CD4-positive, alpha-beta T cell treated with Interleukin-15 for 4 hours (primary cell): ENCODE measurements at regions not wholly inside any gene's neighbourhood (a gene's known extent, or its start where the extent isn't known, plus 50 kb on each side); places are given as distances from the start of the nearest gene placed in this dataset.
"Not testable (repeated sequence)": the region's sequence is repeated elsewhere in the genome, so short reads cannot be mapped to it uniquely, and the experiment has no call there.

ENCODE experiments used
- DNase-seq: peaks from one replicate; pipeline ENCODE4 v3.0.0-alpha.2; 2020; ENCODE audit warnings: low spot score

GRCh38 chr22:25281675-25282345 is 62.4 kb downstream of the CRYBB2 start:
- DNase-seq: no peak

- no peak for DNase-seq
Measured at GRCh38 chr22:25282346-25282670, 62.9 kb downstream of the CRYBB2 start.

GRCh38 chr22:25282671-25283561 is 63.5 kb downstream of the CRYBB2 start:
- no peak for DNase-seq

DNA sequence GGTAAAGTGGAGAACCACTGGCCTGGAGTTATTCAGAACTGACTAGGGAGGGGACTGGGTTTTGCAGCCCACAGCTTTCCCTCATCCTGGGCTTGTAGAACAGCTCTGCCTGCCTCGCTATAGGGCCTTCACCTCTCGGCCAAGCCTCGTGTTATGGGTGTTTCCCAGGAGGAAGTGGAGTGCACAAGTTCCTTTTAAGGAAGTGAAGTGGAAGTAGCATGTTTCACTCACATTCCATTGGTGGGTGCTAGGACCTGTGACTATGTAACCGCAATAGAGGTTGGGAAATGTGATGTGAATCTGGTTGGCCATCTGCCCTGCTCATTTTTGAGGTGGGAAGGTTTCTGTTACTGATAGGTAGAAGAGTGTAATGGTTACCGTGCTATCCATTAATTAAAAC is 69.0 kb downstream of the CRYBB2 start:
- not testable (repeated sequence) for DNase-seq

DNA sequence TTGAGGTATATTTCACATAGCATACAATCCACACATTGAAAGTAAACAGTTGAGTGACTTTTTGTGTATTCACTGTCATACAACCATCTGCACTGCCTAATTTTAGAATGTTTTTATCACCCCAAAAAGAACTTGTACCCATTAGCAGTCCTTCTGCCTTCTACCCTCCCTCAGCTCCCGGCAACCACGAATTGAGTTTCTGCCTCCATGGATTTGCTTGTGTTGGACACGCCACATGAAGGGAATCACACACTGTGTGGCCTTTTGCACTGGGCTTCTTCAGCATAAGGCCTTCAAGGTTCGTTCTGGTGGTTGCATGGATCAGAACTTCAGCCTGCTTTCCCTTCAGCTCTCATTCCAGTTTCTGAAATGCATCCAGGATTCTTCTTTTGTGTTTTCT is 82.5 kb downstream of the CRYBB2 start:
- not testable (repeated sequence) for DNase-seq

- not testable (repeated sequence) for DNase-seq
Measured at GRCh38 chr22:25309586-25309985, 90.1 kb downstream of the CRYBB2 start.

DNA sequence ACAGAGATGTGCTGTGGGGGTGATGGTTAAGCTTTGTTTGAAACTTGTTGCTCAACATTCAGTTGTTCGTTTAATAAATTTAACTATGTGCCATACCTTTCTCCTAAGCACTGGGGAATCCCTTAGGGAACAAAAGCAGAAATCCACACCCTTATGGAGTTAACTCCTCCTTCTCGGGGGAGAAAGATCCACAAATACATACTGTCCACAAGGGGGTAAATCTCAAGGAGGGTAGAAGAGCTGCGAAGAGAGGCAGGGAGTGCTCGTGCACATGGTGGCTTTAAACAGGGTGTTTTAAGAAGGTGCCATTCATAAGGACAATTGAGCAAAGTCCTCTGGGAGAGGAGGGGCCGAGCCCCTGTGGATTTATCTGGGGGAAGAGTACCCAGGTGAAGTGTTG is 92.5 kb downstream of the CRYBB2 start:
- DNase-seq: not testable (repeated sequence)

- no peak for DNase-seq
Measured at GRCh38 chr22:25318081-25318823, 98.8 kb downstream of the CRYBB2 start.

DNA sequence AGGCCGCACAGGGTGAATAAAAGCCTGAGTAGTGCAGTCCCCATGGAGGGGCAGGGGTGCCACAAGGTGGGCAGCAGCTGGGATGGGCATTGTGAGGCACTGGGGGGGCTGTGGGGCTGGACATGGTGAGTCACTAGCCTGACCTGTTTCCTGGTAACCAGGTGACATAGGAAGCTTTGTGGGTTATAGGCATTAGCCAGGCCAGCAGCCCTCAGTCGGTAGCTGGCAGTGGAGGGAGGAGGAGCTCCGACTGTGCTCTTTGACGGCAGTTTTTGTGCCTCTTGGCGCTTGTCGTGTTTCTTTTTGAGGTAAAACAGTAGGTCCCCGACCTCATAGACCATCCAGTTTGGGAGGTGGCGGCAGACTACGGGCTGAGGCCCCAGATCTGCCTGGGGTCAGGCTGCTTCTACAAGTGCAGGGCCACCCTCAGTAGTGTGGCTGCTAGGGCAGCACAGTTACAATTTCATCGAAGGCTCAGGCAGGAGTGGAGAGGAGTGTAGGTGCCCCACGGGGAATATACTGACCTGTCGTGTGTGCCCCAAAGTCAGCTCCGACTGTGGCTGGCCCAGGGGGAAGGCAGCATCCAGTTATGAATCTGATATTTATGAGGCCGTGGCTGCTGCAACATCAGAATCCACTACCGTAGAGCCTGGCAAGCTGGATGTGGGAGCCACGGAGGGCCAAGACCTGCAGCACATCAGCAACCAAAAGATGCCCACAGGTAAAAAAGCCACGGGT is 107.7 kb downstream of the CRYBB2 start:
- no peak for DNase-seq

DNA sequence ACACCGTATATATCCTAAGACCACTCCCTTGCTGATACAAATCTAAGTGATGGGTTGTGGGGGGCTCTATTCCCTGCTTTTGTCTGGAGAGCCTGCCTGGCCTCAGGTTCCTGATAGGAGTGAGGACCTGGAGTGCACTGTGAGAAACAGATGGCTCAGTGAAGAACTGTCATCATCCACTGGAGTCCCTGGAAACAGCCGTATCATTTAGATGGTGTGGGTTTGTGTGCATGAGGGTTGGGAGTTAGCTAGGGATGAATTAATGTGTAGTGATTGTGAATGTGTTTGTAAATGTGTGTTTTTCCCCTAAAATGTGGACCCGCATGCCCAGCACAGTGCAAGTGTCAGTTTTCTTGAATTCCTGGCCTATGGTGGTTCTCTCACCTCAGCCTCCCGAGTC is 111.6 kb downstream of the CRYBB2 start:
- no peak for DNase-seq

- DNase-seq: not testable (repeated sequence)
Measured at GRCh38 chr22:25331911-25332310, 112.5 kb downstream of the CRYBB2 start.

- DNase-seq: no peak
Measured at GRCh38 chr22:25332386-25332785, 112.9 kb downstream of the CRYBB2 start.

GRCh38 chr22:25334162-25334490 is 114.7 kb downstream of the CRYBB2 start:
- DNase-seq: peak; percentile 27

DNA sequence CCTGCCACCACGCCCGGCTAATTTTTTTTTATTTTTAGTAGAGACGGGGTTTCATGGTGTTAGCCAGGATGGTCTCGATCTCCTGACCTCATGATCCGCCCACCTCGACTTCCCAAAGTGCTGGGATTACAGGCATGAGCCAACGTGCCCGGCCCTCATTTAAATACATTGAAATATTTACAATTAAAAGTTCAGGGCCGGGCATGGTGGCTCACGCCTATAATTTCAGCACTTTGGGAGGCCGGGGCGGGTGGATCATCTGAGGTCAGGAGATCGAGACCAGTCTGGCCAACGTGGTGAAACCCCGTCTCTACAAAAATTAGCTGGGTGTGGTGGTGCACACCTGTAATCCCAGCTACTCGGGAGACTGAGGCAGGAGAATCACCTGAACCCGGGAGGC is 115.2 kb downstream of the CRYBB2 start:
- not testable (repeated sequence) for DNase-seq

DNA sequence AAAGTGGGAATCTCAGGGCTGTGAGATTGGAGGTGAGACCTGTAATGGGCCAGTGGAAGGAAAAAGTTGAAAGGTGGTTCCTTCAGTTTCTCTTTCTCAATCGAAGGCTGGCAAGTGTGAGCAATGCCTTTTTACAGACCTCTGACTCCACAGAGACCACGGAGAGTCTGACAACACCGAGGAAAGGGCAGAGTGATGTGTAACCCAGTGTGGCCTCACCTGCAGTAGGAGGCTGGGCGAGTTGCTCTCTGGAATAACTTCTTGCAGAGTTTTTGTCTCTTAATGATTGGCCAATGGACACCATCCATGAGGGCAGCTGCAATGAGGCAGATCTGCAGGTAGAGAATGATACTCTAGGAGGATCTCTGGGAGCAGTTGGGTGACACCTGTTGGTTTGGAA is 115.8 kb downstream of the CRYBB2 start:
- not testable (repeated sequence) for DNase-seq

- not testable (repeated sequence) for DNase-seq
Measured at GRCh38 chr22:25340536-25340935, 121.1 kb downstream of the CRYBB2 start.

GRCh38 chr22:25344366-25344765 is 124.9 kb downstream of the CRYBB2 start:
- DNase-seq: not testable (repeated sequence)

- DNase-seq: no peak
Measured at GRCh38 chr22:25346859-25347751, 127.7 kb downstream of the CRYBB2 start.

DNA sequence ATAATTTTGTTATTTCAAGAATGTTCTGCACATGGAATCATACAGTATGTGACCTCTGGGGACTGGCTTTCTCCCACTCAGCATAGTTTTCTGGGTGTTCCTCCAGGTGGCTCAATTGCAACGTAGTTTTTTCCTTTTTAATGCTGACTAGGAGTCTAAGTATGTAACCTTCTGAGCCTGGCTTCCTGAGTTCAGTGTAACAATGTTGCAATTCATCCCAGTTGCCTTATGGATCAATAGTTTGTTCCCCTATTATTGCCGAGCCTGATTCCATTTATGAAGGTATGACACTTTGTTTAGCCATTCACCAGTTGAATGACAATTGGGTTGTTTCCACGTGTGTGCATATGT is 128.3 kb downstream of the CRYBB2 start:
- no peak for DNase-seq

- no peak for DNase-seq
Measured at GRCh38 chr22:25348391-25348790, 129.0 kb downstream of the CRYBB2 start.

GRCh38 chr22:25348996-25349395 is 129.6 kb downstream of the CRYBB2 start:
- not testable (repeated sequence) for DNase-seq
